ENCODE measurements at regions not wholly inside any gene's neighbourhood (a gene's known extent, or its start where the extent isn't known, plus 50 kb on each side); places are given as distances from the start of the nearest gene placed in this dataset.

- Mint-ChIP-seq H3K36me3 (no peaks in the 10 kb centered on the region), H3K4me3 (no peak overlapping the region), H3K9me3 (peaks cover 30% of the 10 kb centered on the region), H3K27ac (no peak overlapping the region), H3K4me1 (ENCODE audit: low read depth) (no peaks in the 10 kb centered on the region), H3K27me3 (peaks cover 1% of the 10 kb centered on the region)
- DNase-seq = no peak
- POLR2A ChIA-PET = no interaction called here
- CTCF ChIA-PET = no interaction called here
- intact Hi-C loops (cut with micrococcal nuclease) = no loop called here
These were observed 406.5 kb downstream of the LRIG3 start for GRCh38 chr12:58513852-58514251.

DNA sequence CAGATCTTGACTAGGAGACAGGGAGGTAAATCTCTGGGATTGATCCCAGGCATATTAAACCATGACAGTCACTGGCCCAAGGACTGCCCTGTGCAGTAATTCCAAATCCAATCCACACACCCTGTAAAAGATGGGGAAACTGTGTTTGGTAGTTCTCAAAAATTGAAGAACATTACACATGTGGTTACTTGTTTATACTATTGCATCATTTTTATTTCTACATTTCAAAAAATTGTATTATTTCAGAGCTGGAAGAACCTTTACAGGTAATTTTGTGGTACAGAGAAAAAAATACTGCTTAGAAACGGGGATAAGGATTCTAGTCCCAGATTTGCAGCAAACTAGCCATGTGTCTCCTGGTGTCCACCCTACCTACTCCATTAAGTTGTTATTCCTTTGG, 400.5 kb downstream of the LRIG3 start:
- ChIA-PET CTCF (no interaction called here), POLR2A (no interaction called here)
- Mint-ChIP-seq H3K9me3 (peaks cover 32% of the 10 kb centered on the region), H3K27ac (no peak overlapping the region), H3K36me3 (no peaks in the 10 kb centered on the region), H3K4me3 (no peak overlapping the region), H3K27me3 (no peaks in the 10 kb centered on the region), H3K4me1 (ENCODE audit: low read depth) (no peaks in the 10 kb centered on the region)
- DNase-seq = no peak
- intact Hi-C loops (cut with micrococcal nuclease) = no loop called here

DNA sequence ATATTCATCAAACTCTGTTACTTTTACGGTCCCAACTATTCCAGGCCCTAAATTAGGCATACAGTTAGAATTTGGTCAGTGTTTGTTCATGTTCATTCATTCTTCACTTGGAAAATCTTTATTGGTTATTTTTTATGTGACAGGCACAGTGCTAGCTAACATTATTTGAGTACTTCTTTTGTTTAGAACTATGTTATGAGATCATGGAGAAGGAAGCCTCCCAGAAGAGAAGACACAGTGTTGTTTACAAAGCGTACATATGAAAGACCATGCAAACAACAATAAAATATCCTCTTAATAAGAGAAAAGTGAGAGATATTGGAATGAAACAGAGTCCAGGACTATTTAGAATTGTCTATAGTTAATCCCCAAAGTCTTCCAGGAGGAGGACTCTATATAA, 399.2 kb downstream of the LRIG3 start:
- POLR2A ChIA-PET = no interaction called here

DNA sequence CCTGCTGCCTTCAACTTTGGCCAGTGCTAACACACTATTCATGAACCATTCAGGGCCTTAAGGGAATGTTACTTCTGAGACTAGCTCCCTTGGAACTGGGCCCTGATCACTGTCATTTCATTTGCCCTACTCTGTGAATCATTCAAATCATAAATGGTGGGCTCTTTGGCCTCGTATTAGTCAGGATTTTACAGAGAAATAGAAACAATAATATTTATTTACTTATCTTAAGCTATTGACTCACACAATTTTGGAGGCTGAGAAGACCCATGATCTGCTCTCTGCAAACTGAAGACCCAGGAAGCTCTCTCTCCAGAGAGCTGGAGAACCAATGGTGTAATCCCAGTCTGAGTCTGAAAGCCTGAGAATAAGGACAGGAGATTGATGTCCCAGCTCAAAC, 398.5 kb downstream of the LRIG3 start:
- CTCF ChIA-PET = interaction anchor here (0.8 kb wide), 1 partner anchor 175 kb away, joined by 3 read pairs; no protein-coding TSS in a partner anchor
- POLR2A ChIA-PET = no interaction called here
- H3K9me3 Mint-ChIP-seq = peaks cover 27% of the 10 kb centered on the region
- H3K27ac Mint-ChIP-seq = no peak overlapping the region
- no peaks in the 10 kb centered on the region for H3K4me1 Mint-ChIP-seq (ENCODE audit: low read depth)
- H3K4me3 Mint-ChIP-seq = no peak overlapping the region
- intact Hi-C loops (cut with micrococcal nuclease) = no loop called here
- H3K27me3 Mint-ChIP-seq = no peaks in the 10 kb centered on the region
- no peaks in the 10 kb centered on the region for H3K36me3 Mint-ChIP-seq
- DNase-seq = no peak

More for the DNA sequence above, 399.2 kb downstream of the LRIG3 start:
- H3K36me3 Mint-ChIP-seq = no peaks in the 10 kb centered on the region
- no peak overlapping the region for H3K27ac Mint-ChIP-seq
- H3K27me3 Mint-ChIP-seq = no peaks in the 10 kb centered on the region
- CTCF ChIA-PET = no interaction called here
- peaks cover 31% of the 10 kb centered on the region for H3K9me3 Mint-ChIP-seq
- intact Hi-C loops (cut with micrococcal nuclease) = no loop called here
- H3K4me3 Mint-ChIP-seq = no peak overlapping the region
- no peak for DNase-seq
- no peaks in the 10 kb centered on the region for H3K4me1 Mint-ChIP-seq (ENCODE audit: low read depth)

GRCh38 chr12:58523360-58523759, 396.9 kb downstream of the LRIG3 start:
- no peak for DNase-seq
- Mint-ChIP-seq H3K4me3 (no peak overlapping the region), H3K27me3 (no peaks in the 10 kb centered on the region), H3K36me3 (no peaks in the 10 kb centered on the region), H3K9me3 (peaks cover 14% of the 10 kb centered on the region), H3K27ac (no peak overlapping the region), H3K4me1 (ENCODE audit: low read depth) (no peaks in the 10 kb centered on the region)
- intact Hi-C loops (cut with micrococcal nuclease) = no loop called here
- ChIA-PET CTCF (no interaction called here), POLR2A (no interaction called here)

- H3K4me3 Mint-ChIP-seq = no peak overlapping the region
- no peaks in the 10 kb centered on the region for H3K36me3 Mint-ChIP-seq
- ChIA-PET POLR2A (no interaction called here), CTCF (no interaction called here)
- no peaks in the 10 kb centered on the region for H3K4me1 Mint-ChIP-seq (ENCODE audit: low read depth)
- H3K27ac Mint-ChIP-seq = no peak overlapping the region
- H3K9me3 Mint-ChIP-seq = no peaks in the 10 kb centered on the region
- no peak for DNase-seq
- intact Hi-C loops (cut with micrococcal nuclease) = no loop called here
- no peaks in the 10 kb centered on the region for H3K27me3 Mint-ChIP-seq
These were observed 392.0 kb downstream of the LRIG3 start for GRCh38 chr12:58528271-58528670.

GRCh38 chr12:58529114-58529665, 391.1 kb downstream of the LRIG3 start:
- Mint-ChIP-seq H3K4me1 (ENCODE audit: low read depth) (no peaks in the 10 kb centered on the region), H3K4me3 (no peak overlapping the region), H3K9me3 (no peaks in the 10 kb centered on the region), H3K27ac (no peak overlapping the region), H3K36me3 (no peaks in the 10 kb centered on the region), H3K27me3 (no peaks in the 10 kb centered on the region)
- ChIA-PET CTCF (no interaction called here), POLR2A (no interaction called here)
- no peak for DNase-seq
- intact Hi-C loops (cut with micrococcal nuclease) = no loop called here

DNA sequence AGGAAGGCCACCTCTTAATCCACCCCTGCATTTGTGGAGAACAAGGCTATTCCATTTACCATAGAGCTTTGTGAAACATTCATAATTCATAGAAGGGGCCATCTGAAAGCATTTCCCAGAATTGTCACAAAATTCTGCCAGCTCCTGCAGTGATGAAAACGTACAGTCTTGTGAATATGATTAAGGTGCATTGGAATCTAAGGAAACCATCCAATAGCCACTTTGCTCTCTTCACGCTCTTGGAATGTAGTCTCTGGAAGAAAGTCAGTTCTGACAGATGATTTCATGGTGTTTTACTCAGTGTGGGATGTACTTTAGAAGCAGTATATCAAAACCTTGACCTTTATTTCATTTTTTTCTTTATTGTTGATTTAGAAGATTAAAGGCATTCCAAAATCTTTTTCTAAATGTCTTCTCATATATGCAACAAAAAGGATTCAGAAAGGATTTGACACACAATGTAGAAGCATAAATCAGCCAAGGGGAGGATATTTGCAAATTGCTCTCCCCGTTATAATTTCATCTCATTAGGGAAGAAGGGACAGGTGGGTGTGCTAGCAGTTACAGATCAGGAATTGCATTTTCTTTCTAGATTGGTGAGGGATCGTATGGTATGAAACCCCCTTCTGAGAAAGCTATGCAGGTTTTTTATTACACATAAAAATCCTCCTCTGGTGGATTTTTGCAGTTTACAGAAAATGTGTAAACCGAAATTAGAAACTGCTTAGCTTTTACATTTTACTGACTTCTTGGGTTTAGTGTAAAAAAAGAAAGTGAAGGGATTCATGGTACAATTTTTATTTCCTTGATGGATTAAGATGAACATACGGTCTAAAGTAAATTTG, 390.2 kb downstream of the LRIG3 start:
- POLR2A ChIA-PET = no interaction called here
- H3K36me3 Mint-ChIP-seq = no peaks in the 10 kb centered on the region
- H3K4me1 Mint-ChIP-seq (ENCODE audit: low read depth) = no peaks in the 10 kb centered on the region
- no peak overlapping the region for H3K27ac Mint-ChIP-seq
- H3K9me3 Mint-ChIP-seq = no peaks in the 10 kb centered on the region
- intact Hi-C loops (cut with micrococcal nuclease) = no loop called here
- H3K4me3 Mint-ChIP-seq = no peak overlapping the region
- DNase-seq = no peak
- no peaks in the 10 kb centered on the region for H3K27me3 Mint-ChIP-seq
- CTCF ChIA-PET = no interaction called here

GRCh38 chr12:58530742-58531062, 389.6 kb downstream of the LRIG3 start:
- ChIA-PET POLR2A (no interaction called here), CTCF (no interaction called here)
- H3K36me3 Mint-ChIP-seq = no peaks in the 10 kb centered on the region
- no peaks in the 10 kb centered on the region for H3K9me3 Mint-ChIP-seq
- H3K4me1 Mint-ChIP-seq (ENCODE audit: low read depth) = no peaks in the 10 kb centered on the region
- no peaks in the 10 kb centered on the region for H3K27me3 Mint-ChIP-seq
- intact Hi-C loops (cut with micrococcal nuclease) = no loop called here
- H3K4me3 Mint-ChIP-seq = no peak overlapping the region
- no peak for DNase-seq
- H3K27ac Mint-ChIP-seq = no peak overlapping the region

DNA sequence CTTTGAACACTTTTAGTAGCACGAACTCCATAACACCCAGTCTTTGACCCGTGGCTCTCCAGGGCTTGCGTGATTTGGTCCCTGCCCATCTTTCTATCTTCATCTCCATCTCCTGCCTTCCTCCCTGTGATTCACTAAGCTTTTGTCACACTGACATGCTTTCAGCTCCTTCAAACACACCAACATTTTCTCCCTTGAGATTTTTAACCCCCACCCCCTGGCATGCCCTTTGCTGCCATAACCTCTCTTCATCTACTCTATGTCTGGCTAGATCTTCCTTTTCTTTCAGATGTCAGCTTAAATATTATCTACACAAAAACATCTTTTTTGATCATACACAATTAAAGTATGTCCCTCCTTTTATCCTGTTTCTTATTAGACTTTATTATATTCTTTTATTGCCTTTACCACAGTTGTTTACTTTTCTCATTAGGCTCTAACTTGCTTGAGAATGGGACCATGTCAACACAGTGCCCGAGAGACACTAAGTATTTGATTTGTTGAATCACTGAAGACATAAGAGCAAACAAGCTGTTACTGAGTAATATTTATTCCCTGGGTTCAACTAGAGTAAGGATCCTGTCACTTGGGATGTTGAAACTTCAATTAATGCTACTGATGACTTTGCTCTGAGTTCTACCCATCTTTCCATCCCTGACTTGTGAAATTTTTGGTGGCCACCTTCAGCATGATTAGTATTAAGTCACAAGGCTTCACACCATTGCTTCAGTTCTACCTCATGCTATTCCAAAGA, 387.3 kb downstream of the LRIG3 start:
- no peak for DNase-seq
- intact Hi-C loops (cut with micrococcal nuclease) = no loop called here
- H3K9me3 Mint-ChIP-seq = no peaks in the 10 kb centered on the region
- ChIA-PET POLR2A (no interaction called here), CTCF (no interaction called here)
- H3K27me3 Mint-ChIP-seq = no peaks in the 10 kb centered on the region
- H3K4me3 Mint-ChIP-seq = no peak overlapping the region
- H3K36me3 Mint-ChIP-seq = no peaks in the 10 kb centered on the region
- no peak overlapping the region for H3K27ac Mint-ChIP-seq
- H3K4me1 Mint-ChIP-seq (ENCODE audit: low read depth) = no peaks in the 10 kb centered on the region

GRCh38 chr12:58533652-58534051, 386.7 kb downstream of the LRIG3 start:
- Mint-ChIP-seq H3K36me3 (no peaks in the 10 kb centered on the region), H3K27me3 (no peaks in the 10 kb centered on the region), H3K27ac (no peak overlapping the region), H3K4me3 (no peak overlapping the region), H3K9me3 (no peaks in the 10 kb centered on the region), H3K4me1 (ENCODE audit: low read depth) (no peaks in the 10 kb centered on the region)
- intact Hi-C loops (cut with micrococcal nuclease) = no loop called here
- no peak for DNase-seq
- ChIA-PET CTCF (no interaction called here), POLR2A (no interaction called here)

GRCh38 chr12:58537278-58537677, 383.0 kb downstream of the LRIG3 start:
- CTCF ChIA-PET = no interaction called here
- Mint-ChIP-seq H3K4me1 (ENCODE audit: low read depth) (no peaks in the 10 kb centered on the region), H3K27me3 (no peaks in the 10 kb centered on the region), H3K4me3 (no peak overlapping the region), H3K27ac (no peak overlapping the region), H3K36me3 (no peaks in the 10 kb centered on the region), H3K9me3 (no peaks in the 10 kb centered on the region)
- POLR2A ChIA-PET = no interaction called here
- no peak for DNase-seq
- intact Hi-C loops (cut with micrococcal nuclease) = no loop called here

GRCh38 chr12:58539295-58539694, 381.0 kb downstream of the LRIG3 start:
- CTCF ChIA-PET = interaction anchor here (1.6 kb wide), 1 partner anchor 611 kb away, joined by 5 read pairs; no protein-coding TSS in a partner anchor
- Mint-ChIP-seq H3K9me3 (no peaks in the 10 kb centered on the region), H3K4me1 (ENCODE audit: low read depth) (no peaks in the 10 kb centered on the region), H3K27ac (no peak overlapping the region), H3K4me3 (no peak overlapping the region), H3K27me3 (no peaks in the 10 kb centered on the region), H3K36me3 (no peaks in the 10 kb centered on the region)
- intact Hi-C loops (cut with micrococcal nuclease) = no loop called here
- no peak for DNase-seq
- POLR2A ChIA-PET = no interaction called here

Data from activated CD4-positive, alpha-beta memory T cell treated with anti-CD3 and anti-CD28 coated beads for 36 hours (primary cell).